ENCODE measurements at regions not wholly inside any gene's neighbourhood (a gene's known extent, or its start where the extent isn't known, plus 50 kb on each side); places are given as distances from the start of the nearest gene placed in this dataset.

DNA sequence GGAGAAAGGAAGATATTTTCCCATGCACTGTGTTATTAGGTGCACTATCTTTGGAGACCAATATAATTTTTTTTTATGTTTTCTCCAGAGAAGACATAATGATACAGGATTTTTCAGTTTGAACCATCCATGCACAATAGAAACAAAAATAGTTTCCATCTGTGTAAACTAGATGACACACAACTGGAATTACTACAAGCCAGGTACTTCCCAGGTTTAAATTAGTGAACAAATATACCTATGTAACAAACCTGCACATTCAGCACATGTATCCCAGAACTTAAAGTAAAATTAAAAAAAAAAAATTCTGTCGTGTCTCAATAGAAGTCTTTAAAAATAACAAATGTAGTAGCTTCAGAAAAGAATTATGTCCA lies 1616.8 kb upstream of the ACVR2A start:
- TF ChIP-seq, protein P1, sequence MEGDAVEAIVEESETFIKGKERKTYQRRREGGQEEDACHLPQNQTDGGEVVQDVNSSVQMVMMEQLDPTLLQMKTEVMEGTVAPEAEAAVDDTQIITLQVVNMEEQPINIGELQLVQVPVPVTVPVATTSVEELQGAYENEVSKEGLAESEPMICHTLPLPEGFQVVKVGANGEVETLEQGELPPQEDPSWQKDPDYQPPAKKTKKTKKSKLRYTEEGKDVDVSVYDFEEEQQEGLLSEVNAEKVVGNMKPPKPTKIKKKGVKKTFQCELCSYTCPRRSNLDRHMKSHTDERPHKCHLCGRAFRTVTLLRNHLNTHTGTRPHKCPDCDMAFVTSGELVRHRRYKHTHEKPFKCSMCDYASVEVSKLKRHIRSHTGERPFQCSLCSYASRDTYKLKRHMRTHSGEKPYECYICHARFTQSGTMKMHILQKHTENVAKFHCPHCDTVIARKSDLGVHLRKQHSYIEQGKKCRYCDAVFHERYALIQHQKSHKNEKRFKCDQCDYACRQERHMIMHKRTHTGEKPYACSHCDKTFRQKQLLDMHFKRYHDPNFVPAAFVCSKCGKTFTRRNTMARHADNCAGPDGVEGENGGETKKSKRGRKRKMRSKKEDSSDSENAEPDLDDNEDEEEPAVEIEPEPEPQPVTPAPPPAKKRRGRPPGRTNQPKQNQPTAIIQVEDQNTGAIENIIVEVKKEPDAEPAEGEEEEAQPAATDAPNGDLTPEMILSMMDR (IDR thresholded peaks at IDR 0.05 in 2 of 3, conservative IDR thresholded peaks at IDR 0.05 in 1 of 3; ENCODE audit: borderline replicate concordance in 1 of 3, insufficient read depth in 1 of 3, low read depth in 2 of 3, low read length in 2 of 3) = no peak
- TF ChIP-seq POLR2A (IDR thresholded peaks at IDR 0.05; ENCODE audit: borderline replicate concordance, extremely low read depth, insufficient read depth, insufficient read length) = no peak
